ACC112 (cell line): ENCODE measurements at regions not wholly inside any gene's neighbourhood (a gene's known extent, or its start where the extent isn't known, plus 50 kb on each side); places are given as distances from the start of the nearest gene placed in this dataset.

Experiments used
- H2AFZ ChIP-seq: fragments of 200-600 bp; sonication (generic); one replicate; pipeline ENCODE4 v1.6.0; 2017; ENCODE audit warnings: antibody characterized with exemption, low read length; ENCODE audit not compliant: unreplicated experiment
- H3K27ac ChIP-seq: fragments of 200-600 bp; sonication (generic); 2 replicates; pipeline ENCODE4 v1.5.1; 2014; ENCODE audit warnings: low read depth, mild to moderate bottlenecking, antibody characterized with exemption, low read length, moderate library complexity
- H3K27me3 ChIP-seq: fragments of 200-600 bp; sonication (generic); 2 replicates; pipeline ENCODE4 v1.6.1; 2014; ENCODE audit warnings: mild to moderate bottlenecking, antibody characterized with exemption, low read length, moderate library complexity, mixed read lengths; ENCODE audit not compliant: insufficient read depth
- H3K36me3 ChIP-seq: fragments of 200-600 bp; sonication (generic); 2 replicates; pipeline ENCODE4 v1.6.1; 2016; ENCODE audit warnings: mild to moderate bottlenecking, antibody characterized with exemption, low read length, moderate library complexity, mixed read lengths; ENCODE audit not compliant: insufficient read depth
- H3K4me1 ChIP-seq: fragments of 200-600 bp; sonication (generic); one replicate; pipeline ENCODE4 v1.6.1; 2016; ENCODE audit warnings: low read length, mixed read lengths; ENCODE audit not compliant: insufficient read depth, unreplicated experiment, control insufficient read depth
- H3K4me3 ChIP-seq: fragments of 200-600 bp; sonication (generic); 2 replicates; pipeline ENCODE4 v1.5.1; 2014; ENCODE audit warnings: mild to moderate bottlenecking, low read depth, low read length
- H3K79me2 ChIP-seq: fragments of 200-600 bp; sonication (generic); one replicate; pipeline ENCODE4 v1.6.0; 2016; ENCODE audit warnings: low read length; ENCODE audit not compliant: control insufficient read depth, unreplicated experiment, insufficient read depth

DNA sequence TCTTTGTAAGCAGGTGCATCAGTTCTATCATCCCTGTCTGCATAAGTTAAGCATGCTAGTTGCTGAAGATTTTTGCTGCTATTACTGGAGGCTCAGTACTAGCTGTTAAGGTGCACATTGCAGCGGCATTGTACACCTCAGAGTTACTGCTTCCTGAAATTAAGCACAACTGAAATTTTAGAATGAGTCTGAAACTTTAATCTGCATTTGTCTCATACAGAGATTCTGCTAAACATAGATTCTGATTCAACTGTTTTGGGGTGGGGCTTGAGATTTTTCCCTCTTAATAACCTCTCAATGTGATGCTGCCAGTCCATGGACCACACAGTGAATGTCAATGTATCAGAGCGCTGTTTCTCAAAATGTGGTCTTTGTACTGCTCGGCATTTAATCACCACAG is 585.7 kb upstream of the GCFC2 start:
- Histone ChIP-seq H2AFZ (no peak overlapping the region), H3K79me2 (no peaks in the 10 kb centered on the region), H3K4me1 (no peaks in the 10 kb centered on the region), H3K27me3 (no peaks in the 10 kb centered on the region), H3K4me3 (no peak overlapping the region), H3K36me3 (no peaks in the 10 kb centered on the region), H3K27ac (no peak overlapping the region)

DNA sequence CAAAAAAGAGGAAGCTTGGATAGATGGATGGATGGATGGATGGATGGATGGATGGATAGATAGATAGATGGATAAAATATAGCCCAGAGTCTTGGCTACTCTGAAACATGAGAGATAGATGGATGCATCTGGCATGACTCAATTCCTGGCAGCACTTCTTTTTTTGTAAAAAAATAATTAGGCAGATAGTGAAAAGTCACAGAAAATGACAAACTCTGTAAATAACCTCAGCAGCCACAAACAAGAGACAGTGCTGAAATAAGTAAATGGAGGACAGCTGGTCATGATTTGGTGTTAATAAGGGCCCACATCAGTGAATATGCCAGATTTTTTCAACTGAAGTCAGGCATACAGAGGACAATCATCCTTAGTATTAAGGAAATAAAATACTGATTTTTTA is 585.0 kb upstream of the GCFC2 start:
- Histone ChIP-seq H3K79me2 (no peaks in the 10 kb centered on the region), H3K27ac (no peak overlapping the region), H3K4me1 (no peaks in the 10 kb centered on the region), H3K27me3 (no peaks in the 10 kb centered on the region), H3K4me3 (no peak overlapping the region), H3K36me3 (no peaks in the 10 kb centered on the region), H2AFZ (no peak overlapping the region)

DNA sequence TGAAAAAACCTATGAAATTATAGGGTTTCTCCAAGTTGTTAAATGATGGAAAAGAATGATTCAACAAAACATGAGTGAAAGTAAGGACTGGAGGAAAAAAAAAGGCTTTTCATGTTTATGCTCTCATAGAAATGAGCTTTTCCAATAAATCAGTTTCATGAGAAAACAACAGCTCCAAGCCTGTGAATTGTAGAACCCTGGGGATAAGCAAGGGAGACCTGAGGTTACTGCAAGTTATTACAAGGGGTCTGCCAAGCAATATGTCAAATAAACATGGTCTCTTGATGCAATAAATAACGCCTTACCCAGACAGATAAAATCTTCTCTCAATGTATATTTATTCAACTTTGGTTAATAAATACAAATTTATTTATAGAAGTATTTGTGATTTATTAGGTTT is 577.9 kb upstream of the GCFC2 start:
- H3K27ac ChIP-seq = no peak overlapping the region
- H3K79me2 ChIP-seq = no peaks in the 10 kb centered on the region
- H2AFZ ChIP-seq = no peak overlapping the region
- H3K4me3 ChIP-seq = no peak overlapping the region
- H3K27me3 ChIP-seq = no peaks in the 10 kb centered on the region
- H3K36me3 ChIP-seq = no peaks in the 10 kb centered on the region
- H3K4me1 ChIP-seq = no peaks in the 10 kb centered on the region

DNA sequence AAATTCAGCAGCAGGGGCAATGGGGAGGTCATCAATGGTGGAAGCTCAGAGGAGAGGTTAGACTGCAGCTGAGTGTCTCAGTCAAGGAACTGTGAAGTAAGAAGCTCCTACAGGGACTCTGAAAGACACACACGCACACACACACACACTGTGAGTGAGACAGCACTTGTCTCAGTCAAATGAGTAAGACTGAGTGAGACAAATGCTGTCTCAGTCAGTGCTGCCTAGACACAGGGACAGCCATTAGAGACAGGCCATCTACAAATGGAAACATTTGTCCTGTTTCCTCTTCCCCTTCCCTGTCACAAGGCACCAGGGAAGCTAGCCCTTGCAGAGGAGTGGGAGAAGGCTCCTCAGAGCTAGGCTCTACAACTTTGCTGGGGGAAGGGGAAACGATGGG is 577.4 kb upstream of the GCFC2 start:
- H3K79me2 ChIP-seq = no peaks in the 10 kb centered on the region
- no peaks in the 10 kb centered on the region for H3K27me3 ChIP-seq
- no peak overlapping the region for H3K4me3 ChIP-seq
- no peak overlapping the region for H3K27ac ChIP-seq
- H2AFZ ChIP-seq = no peak overlapping the region
- no peaks in the 10 kb centered on the region for H3K4me1 ChIP-seq
- no peaks in the 10 kb centered on the region for H3K36me3 ChIP-seq

DNA sequence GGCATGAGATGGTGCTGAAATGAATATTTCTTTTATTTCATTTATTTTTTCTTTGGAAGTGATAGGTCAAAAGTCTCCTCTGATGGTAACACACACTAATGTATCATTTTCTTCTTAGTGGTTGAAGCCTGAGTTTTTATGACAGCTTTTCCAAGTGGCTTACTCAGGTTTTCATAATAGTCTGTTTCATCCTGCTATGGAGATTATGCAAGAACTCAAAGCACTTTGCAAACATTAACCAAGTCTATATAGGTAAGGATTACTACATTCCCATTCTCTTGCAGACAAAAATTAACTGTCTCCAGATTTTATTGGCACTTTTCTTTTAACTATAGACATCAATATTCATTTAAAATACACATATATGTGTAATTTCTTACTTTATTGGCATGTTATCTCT is 572.6 kb upstream of the GCFC2 start:
- Histone ChIP-seq H3K27ac (no peak overlapping the region), H3K36me3 (no peaks in the 10 kb centered on the region), H3K79me2 (no peaks in the 10 kb centered on the region), H3K4me1 (no peaks in the 10 kb centered on the region), H2AFZ (no peak overlapping the region), H3K4me3 (no peak overlapping the region), H3K27me3 (no peaks in the 10 kb centered on the region)

DNA sequence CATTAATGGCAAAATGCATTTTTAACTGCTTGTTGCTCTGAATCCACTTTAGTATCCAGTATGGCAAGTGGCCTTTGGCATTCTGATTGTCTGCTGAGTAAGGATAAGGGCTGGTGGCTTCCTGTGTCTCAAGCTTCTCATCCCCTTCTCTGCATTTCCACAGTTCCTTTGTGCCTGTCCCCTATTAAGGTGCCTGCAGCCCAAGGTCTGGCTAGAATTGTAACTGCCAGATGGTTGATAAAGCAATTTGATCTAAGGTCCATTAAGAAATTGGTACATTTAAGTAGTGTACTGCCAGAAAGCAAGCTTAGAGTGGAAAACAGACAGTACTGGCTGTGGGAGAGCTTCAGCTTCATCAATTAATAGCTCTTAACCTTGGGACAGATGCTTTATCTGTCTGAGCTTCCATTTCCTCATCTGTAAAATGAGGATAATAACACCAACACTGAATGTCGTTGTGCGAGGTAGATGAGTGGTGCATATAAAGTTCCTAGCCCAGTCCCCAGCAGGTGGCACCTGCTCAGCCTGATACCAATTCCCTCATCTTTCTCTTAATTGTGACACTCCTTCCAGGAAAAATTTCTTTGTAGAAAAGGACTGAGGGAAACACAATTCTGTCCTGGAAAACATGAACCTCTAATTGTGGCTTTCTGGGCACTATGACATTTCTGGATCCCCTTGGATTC is 570.6 kb upstream of the GCFC2 start:
- no peaks in the 10 kb centered on the region for H3K79me2 ChIP-seq
- H3K27ac ChIP-seq = no peak overlapping the region
- no peaks in the 10 kb centered on the region for H3K4me1 ChIP-seq
- no peaks in the 10 kb centered on the region for H3K36me3 ChIP-seq
- H3K4me3 ChIP-seq = no peak overlapping the region
- no peak overlapping the region for H2AFZ ChIP-seq
- no peaks in the 10 kb centered on the region for H3K27me3 ChIP-seq

DNA sequence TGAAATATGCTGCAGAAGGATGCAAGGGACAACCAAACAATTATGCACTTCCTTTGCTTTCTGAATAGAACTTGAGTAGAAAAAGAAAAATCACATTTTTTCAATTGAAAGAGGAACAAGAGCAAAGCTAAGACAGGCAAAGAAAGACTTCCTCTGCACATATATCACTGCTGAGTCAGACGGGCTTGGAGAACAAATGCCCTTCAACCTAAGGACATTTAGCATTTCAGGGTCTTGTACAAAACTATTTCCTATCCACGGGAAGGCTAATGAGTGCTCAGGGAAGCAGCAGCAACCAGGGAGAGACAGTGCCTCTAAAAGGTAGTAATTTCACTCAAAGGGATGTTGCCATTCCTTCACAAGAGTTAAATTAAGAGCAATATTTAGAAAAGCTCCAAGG is 570.0 kb upstream of the GCFC2 start:
- no peak overlapping the region for H3K27ac ChIP-seq
- no peak overlapping the region for H3K4me3 ChIP-seq
- no peak overlapping the region for H2AFZ ChIP-seq
- no peaks in the 10 kb centered on the region for H3K27me3 ChIP-seq
- no peaks in the 10 kb centered on the region for H3K36me3 ChIP-seq
- H3K4me1 ChIP-seq = no peaks in the 10 kb centered on the region
- no peaks in the 10 kb centered on the region for H3K79me2 ChIP-seq

DNA sequence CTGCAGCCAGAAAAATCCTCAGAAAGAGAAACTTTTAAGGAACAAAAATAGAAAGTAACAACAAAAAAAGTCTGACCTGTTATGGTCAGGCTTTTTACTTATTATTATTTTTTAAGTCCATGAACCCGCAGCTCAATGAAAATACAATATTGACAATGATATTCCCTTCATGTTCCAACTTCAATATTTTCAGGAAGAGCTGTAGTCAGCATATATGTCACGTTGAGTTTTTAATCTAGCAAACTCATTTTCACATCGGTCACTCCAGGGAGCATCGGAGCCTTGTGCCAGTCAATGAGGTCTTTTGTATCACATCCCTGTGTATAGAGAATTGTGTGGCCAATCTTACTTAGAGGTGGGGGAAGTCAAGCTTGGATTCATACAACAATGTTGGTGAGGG is 568.4 kb upstream of the GCFC2 start:
- H3K27ac ChIP-seq = no peak overlapping the region
- H2AFZ ChIP-seq = no peak overlapping the region
- H3K36me3 ChIP-seq = no peaks in the 10 kb centered on the region
- no peaks in the 10 kb centered on the region for H3K79me2 ChIP-seq
- H3K4me1 ChIP-seq = no peaks in the 10 kb centered on the region
- H3K27me3 ChIP-seq = no peaks in the 10 kb centered on the region
- H3K4me3 ChIP-seq = no peak overlapping the region

DNA sequence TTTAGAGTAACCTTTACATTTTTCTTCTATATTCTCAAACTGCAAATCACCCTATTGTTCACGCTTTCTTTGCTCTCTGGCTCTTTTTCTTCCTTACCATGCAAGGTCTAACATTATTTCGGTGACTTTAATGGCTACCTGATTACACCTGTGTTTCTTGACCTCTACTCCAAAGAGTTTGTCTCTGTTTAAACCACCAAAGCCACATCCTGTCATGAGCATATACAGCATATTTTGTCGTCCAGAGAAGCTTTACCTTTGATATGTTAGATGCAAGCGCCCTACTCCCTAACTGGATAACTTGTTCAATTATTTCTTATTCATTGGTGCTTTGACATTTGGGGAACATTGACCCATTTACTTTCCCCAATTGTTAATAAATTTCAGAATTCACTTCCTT is 565.1 kb upstream of the GCFC2 start:
- Histone ChIP-seq H3K27ac (no peak overlapping the region), H3K36me3 (no peaks in the 10 kb centered on the region), H3K4me3 (no peak overlapping the region), H2AFZ (no peak overlapping the region), H3K27me3 (no peaks in the 10 kb centered on the region), H3K79me2 (no peaks in the 10 kb centered on the region), H3K4me1 (no peaks in the 10 kb centered on the region)

DNA sequence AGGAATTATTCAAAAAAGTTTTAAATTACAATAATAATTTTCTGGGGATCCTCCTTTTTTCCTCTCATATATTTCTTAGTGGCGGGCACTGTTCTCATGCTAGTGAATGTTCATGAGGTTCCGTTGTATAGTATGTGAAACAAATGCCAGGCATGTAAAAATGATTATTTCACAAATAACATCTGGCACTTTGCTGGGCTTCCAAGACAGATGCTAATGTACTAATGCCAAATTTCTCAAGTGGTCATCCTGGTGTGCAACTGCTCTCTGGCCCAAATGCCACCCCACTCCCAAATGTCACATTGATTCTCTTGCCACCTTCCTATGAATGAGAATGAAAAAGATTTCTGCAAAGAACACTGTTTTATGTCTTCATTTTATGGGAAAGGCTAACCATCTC is 564.0 kb upstream of the GCFC2 start:
- H3K36me3 ChIP-seq = no peaks in the 10 kb centered on the region
- no peaks in the 10 kb centered on the region for H3K79me2 ChIP-seq
- no peaks in the 10 kb centered on the region for H3K4me1 ChIP-seq
- no peaks in the 10 kb centered on the region for H3K27me3 ChIP-seq
- no peak overlapping the region for H3K4me3 ChIP-seq
- no peak overlapping the region for H2AFZ ChIP-seq
- H3K27ac ChIP-seq = no peak overlapping the region

DNA sequence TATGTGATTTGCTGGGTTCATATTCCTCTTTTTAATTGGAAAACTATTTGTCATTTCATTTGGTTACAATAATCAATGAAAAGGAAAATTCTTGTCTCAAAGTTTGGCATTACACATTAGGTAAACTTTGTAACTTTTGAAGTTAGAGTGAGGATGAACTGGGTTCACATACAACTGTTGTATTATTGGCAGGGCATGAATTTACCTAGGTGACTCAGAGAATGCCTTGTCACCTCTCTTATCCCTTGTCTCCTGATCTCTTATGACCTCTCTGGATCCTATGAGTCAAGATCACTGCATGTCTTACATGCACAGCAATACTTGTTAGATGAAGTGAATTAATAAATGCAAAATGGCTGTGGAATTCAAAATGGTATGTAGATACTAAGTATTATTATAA is 563.4 kb upstream of the GCFC2 start:
- no peaks in the 10 kb centered on the region for H3K4me1 ChIP-seq

More for the DNA sequence above, 563.4 kb upstream of the GCFC2 start:
- no peak overlapping the region for H2AFZ ChIP-seq
- no peaks in the 10 kb centered on the region for H3K79me2 ChIP-seq
- H3K36me3 ChIP-seq = no peaks in the 10 kb centered on the region
- H3K27ac ChIP-seq = no peak overlapping the region
- H3K4me3 ChIP-seq = no peak overlapping the region
- H3K27me3 ChIP-seq = no peaks in the 10 kb centered on the region
